HG03354 (cell line): ENCODE measurements at regions not wholly inside any gene's neighbourhood (a gene's known extent, or its start where the extent isn't known, plus 50 kb on each side); places are given as distances from the start of the nearest gene placed in this dataset.
"Not testable (repeated sequence)": the region's sequence is repeated elsewhere in the genome, so short reads cannot be mapped to it uniquely, and the experiment has no call there.

Source experiments
- ATAC-seq: cut with Tn5 transposase; IDR thresholded peaks from one replicate; pipeline ENCODE4 v1.9.1; 2021; ENCODE audit warnings: mild to moderate bottlenecking; ENCODE audit not compliant: unreplicated experiment, poor library complexity, severe bottlenecking

DNA sequence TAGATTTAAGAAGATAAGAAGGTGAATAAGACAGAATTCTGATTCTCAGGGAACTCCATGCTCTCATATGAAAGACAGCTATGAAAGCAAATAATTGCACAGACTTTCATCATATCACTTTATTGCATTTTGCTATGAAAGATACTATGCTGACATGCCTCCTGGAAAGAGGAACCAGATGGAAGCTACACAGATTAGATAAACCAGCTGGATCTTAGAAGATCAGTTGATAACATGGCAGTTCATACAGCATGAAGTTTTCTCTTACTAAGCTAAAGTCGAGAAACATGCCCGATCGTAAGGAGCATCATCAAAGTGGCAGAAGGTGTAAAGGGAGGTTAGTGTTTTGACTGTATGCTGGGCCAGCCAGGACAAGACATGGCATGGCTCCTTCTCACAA, 112.5 kb upstream of the DPP6 start:
- ATAC-seq = no peak

DNA sequence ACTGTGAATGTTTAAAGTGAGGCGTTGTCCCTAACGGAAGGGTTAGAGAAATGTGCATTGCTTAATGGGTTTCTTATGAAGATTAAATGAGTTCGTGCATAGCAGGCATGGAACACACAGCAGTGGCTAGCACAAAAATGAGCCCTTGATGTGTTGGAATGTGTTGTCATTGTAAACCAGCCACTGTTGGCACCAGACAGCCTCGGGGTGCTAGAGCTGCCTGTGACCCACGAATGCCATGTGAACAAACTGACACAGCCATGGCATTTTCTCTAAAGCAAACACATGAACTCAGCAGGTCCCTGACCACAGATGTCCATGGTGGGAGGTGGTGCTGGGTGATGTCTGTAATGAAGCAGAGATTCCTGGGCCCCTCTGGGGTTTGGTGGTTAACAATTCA, 111.1 kb upstream of the DPP6 start:
- ATAC-seq = no peak

DNA sequence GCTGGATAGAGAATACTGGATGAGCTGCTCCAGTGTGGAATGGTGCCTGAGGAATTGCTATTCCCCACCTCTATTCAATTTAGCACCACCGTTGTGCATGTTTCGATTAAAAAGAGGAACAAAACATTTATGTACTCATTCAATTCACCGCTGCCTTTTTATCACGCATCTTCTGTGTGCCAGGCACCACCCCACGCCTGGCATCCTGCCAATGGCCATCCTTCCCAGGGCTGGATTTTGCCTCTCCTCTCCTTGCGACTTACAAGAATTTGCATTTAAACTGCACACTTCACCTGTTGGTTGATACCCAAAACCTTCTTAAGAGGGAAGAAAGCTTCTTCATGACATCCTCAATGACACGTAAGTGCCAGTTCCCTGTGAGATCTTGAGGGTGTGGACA, 110.2 kb upstream of the DPP6 start:
- ATAC-seq = no peak

DNA sequence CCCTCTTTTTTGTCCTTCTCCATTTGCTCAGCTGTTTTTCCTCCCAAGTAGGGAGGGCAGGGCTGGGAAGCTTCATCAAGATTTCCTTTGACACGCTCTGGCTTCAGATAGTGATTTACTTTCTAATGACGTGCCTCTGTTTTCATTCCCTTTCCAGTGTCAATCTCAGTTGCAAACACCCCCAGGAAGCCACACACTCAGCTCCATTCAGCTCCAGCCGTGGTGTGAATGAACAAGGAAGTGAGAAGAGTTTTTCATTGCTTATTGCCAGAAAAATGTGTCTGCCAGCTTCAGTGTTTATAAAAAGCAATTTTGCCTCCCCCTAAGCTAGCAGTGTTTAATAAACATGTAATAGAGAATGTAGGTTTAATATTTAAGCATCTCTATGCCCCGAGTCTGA, 108.7 kb upstream of the DPP6 start:
- ATAC-seq = no peak

DNA sequence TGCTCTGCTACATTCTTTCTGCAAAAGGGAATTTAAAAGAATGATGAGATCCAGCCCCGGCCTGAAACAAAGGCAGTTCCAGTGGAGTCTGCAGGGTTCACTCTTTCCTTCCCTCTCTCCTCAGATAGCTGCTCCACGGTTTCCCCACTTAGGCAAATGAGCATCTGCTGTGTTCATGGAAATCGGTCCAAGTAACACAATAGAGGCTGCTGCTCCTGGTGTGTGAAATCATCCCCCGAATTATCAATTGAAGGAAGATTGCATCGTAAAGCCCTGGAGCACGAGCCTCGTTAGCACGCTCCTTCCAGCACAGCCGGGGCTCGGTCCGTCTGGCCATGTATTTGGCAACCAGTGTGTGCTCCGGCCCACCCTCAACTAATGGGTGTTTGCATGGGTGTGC, 108.3 kb upstream of the DPP6 start:
- no peak for ATAC-seq

DNA sequence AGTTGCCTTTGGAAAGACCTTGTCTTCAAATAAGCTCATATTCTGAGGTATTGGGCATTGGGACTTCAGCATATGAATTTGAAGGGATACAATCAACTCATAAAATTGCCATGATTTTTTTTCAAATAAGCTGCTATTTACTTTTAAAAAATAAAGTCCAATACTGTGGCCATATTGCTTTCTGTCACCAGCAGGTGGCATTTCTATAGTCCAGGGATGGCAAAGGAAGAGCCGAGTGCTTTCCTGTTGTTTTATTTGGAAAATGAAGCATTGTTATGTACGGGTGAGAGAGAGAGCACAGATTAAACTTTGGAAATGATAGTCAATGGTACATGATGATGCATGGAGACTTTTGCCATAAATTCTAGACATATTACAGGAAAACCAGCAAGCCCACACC, 104.1 kb upstream of the DPP6 start:
- no peak for ATAC-seq

DNA sequence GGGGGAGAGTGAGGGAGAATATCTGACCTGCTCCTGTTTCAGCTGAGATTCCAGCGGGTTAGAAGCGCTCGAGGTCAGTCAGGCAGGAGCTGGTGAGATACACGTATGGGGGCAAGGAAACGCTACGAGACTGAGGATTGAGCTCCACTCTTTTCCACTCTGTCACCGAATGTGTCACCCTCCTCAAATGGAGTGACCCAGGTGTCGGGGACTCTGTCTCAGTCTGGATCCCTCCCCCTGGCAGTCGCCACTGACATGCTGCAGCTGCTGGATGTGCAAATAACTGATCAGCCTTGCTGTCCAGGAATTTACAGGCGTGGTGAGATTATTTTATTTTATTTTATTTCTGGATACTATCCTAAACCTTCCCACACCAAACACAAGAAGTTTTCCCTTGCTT, 100.9 kb upstream of the DPP6 start:
- no peak for ATAC-seq

DNA sequence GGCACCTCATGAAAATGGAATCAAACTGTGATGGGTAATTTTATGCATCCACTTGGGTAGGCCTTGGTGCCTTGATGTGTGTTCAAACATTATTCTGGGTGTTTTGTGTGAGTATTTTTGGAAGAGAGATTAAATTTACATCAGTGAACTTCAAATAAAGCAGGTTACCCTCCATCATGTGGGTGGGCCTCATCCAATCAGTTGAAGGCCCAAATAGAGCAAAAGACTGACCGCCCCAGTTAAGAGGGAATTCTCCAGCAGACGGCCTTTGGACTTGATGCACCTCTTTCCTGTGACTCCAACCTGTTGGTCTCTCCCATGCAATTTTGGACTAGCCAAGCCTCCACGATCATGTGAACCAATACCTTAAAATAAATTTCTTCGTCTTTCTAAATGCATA, 97.7 kb upstream of the DPP6 start:
- no peak for ATAC-seq

DNA sequence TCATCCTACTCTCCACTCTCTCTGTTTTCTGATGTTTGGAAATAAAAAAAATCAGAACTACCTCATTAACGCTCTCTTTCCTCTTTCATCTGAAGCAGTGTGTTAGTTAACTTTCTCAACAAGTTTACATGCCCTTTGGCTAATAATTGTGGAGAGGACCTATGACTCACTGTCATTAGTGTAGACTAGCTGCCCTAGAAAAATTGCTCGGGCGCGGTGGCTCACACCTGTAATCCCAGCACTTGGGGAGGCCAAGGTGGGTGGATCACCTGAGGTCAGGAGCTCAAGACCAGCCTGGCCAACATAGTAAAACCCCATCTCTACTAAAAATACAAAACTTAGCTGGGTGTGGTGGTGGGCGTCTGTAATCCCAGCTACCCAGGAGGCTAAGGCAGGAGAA, 94.5 kb upstream of the DPP6 start:
- ATAC-seq = not testable (repeated sequence)

DNA sequence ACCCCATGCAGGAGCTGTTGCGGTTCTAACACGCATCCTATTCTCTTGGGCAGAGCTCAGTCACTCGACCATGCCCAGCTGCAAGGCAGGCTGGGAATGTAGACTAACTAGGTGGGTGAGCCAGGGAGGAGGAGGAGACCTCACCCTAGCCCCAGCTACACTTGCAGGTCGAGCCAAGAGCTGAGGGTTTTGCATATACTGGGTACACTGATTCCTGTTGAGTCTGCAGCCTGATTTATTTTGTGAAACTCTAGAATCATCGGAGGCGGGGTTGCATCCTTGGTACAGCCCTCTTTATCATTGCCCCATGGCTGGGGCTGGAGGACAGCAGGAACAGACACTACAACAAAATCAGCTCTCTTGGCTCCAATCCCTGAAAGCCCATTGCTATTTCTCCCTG, 93.8 kb upstream of the DPP6 start:
- ATAC-seq = not testable (repeated sequence)

DNA sequence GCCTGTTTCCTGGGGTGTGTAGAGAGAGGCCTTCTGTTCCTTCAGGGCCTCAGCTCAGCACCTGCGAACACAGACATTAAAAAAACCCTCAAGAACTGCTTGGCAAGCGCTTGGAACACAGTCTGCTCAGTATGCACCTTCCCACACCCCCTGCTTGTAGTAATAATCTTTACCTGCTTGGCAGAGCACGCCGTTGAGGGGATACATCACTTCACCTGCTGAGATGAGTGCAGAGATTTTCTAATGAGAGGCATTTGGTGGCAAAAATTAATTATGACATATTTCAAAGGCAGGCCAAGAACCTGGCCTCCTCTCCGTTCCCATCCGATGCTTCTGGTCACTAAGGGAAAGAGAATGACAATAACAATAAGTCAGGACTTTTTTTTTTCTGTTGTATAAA, 93.4 kb upstream of the DPP6 start:
- ATAC-seq = not testable (repeated sequence)

DNA sequence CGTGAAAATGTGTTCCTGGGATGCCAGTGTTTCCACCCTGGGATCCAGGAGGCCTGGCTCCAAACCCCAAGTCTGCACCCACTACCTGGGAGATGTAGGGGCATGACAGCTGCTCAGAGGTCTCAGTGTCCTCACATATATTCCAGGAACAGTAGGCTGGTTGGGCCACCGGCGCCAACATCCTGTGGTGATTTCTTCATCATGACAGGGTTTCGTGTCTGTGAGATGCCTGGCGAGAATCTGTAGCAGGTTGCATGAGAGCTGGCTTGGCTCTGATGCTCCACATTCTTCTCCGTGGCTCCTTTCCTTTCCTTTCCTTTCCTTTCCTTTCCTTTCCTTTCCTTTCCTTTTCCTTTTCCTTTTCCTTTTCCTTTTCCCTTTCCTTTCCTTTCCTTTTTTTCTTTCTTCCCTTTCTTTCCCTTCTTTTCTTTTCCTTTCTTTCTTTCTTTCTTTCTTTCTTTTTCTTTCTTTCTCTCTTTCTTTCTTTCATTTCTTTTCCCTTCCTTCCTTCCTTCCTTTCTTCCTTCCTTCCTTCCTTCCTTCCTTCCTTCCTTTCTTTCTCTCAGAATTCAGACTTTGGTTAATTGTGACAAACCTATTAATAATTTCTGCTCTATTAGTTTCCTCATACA, 87.6 kb upstream of the DPP6 start:
- ATAC-seq = not testable (repeated sequence)

DNA sequence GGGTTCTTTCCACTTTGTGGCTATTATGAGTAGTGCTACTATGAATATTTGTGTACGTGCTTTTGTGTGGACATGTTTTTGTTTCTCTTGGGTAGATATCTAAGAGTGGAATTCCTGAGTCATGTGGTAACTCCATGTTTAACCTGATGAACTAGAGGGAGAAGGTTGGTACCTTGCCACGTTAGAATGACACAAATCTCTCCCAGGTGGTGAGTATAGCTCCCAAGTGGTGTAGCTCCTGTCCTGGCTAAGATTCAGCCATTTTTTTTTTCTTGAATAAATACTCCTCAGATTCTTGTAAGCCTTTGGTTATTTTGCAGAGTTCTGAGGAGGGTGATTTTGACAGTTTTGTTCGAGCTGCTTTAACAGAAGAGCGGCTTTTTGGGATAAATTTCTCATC, 83.2 kb upstream of the DPP6 start:
- ATAC-seq = not testable (repeated sequence)

DNA sequence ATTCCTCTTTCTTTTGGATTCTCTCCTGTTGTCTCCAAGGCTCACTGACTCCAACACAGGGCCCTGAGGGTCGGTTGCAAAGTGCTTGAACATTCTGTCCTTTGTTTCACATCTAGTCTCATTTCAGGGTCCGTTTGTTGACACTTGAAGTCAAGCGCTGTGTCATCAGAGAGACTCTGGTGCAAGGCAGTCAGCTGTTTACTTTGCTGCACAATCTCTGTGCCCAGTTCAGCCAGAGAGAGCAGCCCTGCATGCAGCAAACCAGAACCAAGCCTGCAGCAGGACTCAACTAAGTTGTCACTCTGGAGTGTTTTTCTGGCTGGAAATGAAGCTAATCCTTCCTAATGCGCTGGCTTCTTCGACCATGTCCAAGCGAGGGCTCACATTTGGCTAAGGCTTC, 77.6 kb upstream of the DPP6 start:
- not testable (repeated sequence) for ATAC-seq

DNA sequence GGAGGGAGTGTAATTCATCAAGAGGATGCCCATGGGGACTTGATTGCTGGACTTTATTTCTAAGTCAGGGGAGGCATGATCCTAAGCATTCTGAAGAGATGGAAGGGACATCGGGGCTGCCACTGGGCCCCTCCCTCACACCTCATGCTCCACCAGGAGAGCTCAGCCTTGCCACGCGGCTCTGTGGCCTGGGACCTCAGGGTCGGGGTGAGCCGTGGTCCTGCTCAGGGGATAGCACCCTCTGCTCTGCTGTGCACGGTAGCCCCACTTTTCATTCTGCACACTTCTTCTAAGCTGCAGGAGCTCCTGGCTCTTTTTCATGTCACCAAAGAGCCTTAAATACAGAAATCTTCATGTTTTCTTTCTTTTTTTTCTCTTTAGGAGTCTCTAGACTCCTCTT, 75.5 kb upstream of the DPP6 start:
- ATAC-seq = not testable (repeated sequence)

DNA sequence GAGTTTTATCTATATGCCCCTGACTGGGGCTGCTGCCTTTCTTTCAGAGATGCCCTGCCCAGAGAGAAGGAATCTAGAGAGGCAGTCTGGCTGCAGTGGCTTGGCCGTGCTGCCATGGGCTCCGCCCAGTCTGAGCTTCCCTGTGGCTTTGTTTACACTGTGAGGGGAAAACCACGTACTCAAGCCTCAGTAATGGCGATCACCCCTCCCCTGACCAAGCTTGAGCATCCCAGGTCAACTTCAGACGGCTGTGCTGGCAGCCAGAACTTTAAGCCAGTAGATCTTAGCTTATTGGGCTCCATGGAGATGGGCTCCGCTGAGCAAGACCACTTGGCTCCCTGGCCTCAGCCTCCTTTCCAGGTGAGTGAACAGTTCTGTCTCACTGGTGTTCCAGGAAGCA, 69.0 kb upstream of the DPP6 start:
- ATAC-seq = not testable (repeated sequence)

DNA sequence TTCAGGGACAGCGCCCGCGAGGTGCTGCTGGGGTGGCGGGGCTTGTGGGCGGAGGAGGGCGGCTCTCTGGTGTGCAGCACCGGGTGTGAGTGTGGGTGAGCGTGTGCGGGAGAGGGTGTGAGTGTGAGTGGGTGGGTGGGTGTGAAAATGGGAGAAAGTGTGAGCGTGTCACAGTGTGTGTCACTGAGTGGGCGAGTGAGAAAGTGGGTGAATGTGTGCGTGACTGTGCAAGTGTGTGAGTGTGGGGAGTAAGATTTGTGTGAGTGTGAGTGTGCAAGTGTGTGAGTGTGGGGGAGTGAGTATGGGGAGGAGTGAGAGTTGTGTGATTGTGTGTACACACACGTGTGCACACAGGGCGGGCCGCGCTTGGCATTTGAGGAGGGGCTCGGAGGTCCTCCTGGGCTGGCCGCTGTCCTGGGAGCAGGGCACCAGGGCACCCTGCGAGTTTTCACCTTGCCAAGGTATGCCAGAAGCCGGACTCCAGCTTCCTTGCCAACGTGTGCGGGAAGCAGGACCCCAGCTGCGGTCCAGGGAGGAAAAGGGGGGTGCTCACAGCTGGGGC, 63.1 kb upstream of the DPP6 start:
- ATAC-seq = not testable (repeated sequence)

DNA sequence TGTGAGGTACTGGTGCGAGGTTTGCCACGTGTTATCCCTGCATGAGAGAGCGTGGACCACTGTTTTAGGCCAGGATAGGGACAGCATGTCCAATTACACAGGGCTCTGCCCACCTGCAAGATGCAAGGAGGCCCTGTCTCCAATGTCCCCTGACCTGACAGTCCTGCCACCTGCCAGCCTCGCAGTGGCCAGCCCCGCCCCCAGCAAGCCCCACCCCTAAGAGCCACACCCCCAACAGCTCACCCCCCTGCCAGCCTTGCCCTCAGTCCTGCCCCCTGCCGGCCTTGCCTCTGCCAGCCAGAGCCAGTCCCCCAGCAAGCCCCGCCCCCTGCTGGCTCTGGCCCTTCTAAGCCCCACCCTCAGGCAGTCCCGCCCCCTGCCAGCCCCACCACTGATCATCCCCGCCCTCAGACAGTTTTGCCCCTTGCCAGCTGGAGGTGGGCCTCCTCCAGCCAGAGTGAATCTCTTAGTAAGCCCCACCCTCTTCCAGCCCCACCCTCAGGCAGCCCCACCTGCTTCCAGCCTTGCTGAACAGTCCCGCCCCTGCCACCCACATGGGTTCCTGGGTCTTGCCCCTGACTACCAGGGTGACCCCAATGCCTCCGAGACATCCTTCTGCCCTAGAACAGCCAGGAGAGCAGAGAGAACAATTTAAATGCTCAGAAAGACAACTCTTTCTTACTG, 62.3 kb upstream of the DPP6 start:
- not testable (repeated sequence) for ATAC-seq

DNA sequence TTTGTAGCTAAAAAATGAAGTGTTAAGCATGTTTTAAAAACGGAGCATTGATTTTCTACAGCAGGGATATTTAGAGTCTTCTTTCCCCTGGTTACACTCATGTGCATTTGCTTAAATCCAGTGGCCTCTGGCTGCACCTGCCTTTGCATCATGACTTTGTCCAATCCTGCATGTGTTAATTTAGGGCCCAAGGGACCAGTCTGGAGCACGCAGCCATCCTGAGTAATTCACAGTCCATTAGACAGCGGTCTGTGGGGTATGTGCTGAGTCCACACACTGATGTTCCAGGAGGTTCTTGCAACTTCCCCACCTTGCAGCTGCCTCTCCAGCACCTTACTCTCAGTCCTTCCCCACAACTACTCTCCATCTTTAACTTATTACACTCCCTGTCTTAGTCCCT, 60.7 kb upstream of the DPP6 start:
- ATAC-seq = not testable (repeated sequence)

DNA sequence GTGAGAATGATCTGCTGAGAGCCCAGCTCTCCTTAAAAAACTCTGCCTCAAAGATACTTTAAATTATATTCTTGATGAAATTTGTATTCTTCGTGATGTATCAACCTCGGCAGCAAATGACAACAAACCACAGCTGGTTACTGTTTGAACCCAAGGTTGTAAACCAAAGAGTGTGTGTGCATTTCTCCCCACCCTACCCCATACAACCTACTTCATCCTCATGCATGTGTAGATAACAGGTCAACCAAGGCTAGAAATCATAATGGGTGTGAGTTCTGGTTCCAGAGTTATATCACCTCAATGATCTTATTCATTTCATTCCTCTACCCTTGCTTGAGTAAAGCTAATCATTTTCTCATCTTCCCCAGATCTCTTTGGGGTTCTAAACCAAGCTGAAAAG, 58.8 kb upstream of the DPP6 start:
- not testable (repeated sequence) for ATAC-seq

DNA sequence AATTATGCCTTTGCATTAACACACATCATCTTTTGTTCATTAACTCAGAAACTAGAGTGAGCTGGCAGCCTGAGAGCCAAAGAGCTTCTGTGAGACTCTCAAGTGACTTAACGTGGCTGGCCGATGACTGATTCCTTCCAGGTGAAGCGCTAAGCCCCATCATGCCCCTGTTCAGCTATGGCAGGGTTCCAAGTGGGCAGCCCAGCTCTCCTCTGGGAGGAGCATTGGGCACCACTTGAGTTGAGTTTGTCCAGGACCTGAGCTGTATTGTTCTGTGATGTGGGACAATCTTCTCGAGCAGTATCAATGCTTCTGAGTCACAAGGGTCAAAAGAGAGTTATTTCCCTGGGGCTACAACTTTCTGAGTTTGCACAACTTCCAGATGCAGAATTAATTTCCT, 53.3 kb upstream of the DPP6 start:
- not testable (repeated sequence) for ATAC-seq
